Stomach (tissue), 8 donors: ENCODE measurements at regions not wholly inside any gene's neighbourhood (a gene's known extent, or its start where the extent isn't known, plus 50 kb on each side); places are given as distances from the start of the nearest gene placed in this dataset.

Experiments used
- DNase-seq, 2 donors: peaks; one replicate each; pipeline versions ENCODE4 v3.0.0 to v3.0.0-alpha.2; 2013 to 2019
- H3K27ac ChIP-seq, 5 donors: fragments of 200-600 bp in 4 of 5; sonication (generic) in 4 of 5; one replicate each; pipeline ENCODE4 v1.5.1; 2013 to 2019; ENCODE audit warnings: mild to moderate bottlenecking in 1 of 5, moderate library complexity in 1 of 5
- H3K27me3 ChIP-seq, 3 donors: fragments of 200-600 bp; sonication (generic); one replicate each; pipeline ENCODE4 v1.5.1; 2017 to 2019; ENCODE audit warnings: mixed run types in 1 of 3
- H3K36me3 ChIP-seq, 4 donors: fragments of 200-600 bp; sonication (generic); 1 replicate in 3 of 4; 2 replicates in 1 of 4; pipeline ENCODE4 v1.5.1; 2016 to 2019
- H3K4me1 ChIP-seq, 4 donors: fragments of 200-600 bp; sonication (generic); one replicate each; pipeline ENCODE4 v1.5.1; 2016 to 2019
- H3K4me3 ChIP-seq, 4 donors: fragments of 200-600 bp; sonication (generic) in 3 of 4; one replicate each; pipeline ENCODE4 v1.5.1; 2016 to 2019; ENCODE audit warnings: mild to moderate bottlenecking in 1 of 4
- H3K9me3 ChIP-seq, 4 donors: fragments of 200-600 bp; sonication (generic); one replicate each; pipeline ENCODE4 v1.5.1; 2016 to 2019
- EP300 ChIP-seq: sonication (generic); formaldehyde crosslinking; IDR thresholded peaks from one replicate; pipeline ENCODE4 v1.6.1; 2017; ENCODE audit warnings: antibody characterized with exemption
- POLR2A ChIP-seq, 4 donors: fragments of 450-650 bp; IDR thresholded peaks; one replicate each; pipeline ENCODE4 v1.6.1; 2016; ENCODE audit warnings: antibody characterized with exemption in 4 of 4, control low read depth in 2 of 4, mild to moderate bottlenecking in 1 of 4, moderate library complexity in 1 of 4
- POLR2AphosphoS5 ChIP-seq, 3 donors: sonication (generic); formaldehyde crosslinking; IDR thresholded peaks; one replicate each; pipeline ENCODE4 v1.6.1; 2016; ENCODE audit warnings: antibody characterized with exemption in 3 of 3
- WGBS, 5 donors: extraction: QIAGEN DNeasy Blood & Tissue Kit in 3 of 5; methylation state at CpG; one replicate each; pipeline versions ENCODE4 v1.1.5 to v1.1.7; 2013 to 2018; 5-methylcytosine and 5-hydroxymethylcytosine counted together
- intact Hi-C: fragments of 100-400 bp; cut with DNase I; formaldehyde crosslinking; loops from one replicate; pipeline ENCODE4 v1.15.1; 2023; ENCODE audit warnings: low total_unique reads
- TF ChIP-seq, protein P1 (sequence below), 7 experiments: fragments of 450-650 bp in 4 of 7; fragments of 200-600 bp in 3 of 7; sonication (generic) in 3 of 7; IDR thresholded peaks; one replicate each; pipeline ENCODE4 v1.5.1; 2016 to 2019; ENCODE audit warnings: antibody characterized with exemption in 7 of 7, control low read depth in 2 of 7, mild to moderate bottlenecking in 1 of 7
- donor health status: healthy with polysubstance abuse.
- donor health status: Bipolar disorder and iron deficiency.
- donor health status: healthy.

DNA sequence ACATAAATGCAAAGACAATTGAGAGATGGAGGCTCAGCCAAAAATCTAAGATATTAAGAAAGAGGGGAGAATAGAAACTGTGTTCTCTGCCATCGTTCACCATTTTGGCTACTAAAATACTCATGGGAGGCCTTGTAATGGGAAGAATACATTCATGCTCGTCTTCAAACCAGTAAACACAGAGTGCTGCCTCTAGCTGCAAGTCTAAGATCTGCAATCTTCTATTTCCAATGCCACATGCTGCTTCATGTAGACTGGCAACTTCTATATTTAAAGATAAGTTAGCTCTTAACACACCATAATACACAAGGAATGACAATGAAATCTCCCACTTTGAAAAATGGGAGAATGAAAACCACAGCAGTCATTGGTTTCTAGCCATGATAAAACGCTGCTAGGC is 387.3 kb downstream of the HS3ST3B1 start:
- intact Hi-C loops, result no loop called here

DNA sequence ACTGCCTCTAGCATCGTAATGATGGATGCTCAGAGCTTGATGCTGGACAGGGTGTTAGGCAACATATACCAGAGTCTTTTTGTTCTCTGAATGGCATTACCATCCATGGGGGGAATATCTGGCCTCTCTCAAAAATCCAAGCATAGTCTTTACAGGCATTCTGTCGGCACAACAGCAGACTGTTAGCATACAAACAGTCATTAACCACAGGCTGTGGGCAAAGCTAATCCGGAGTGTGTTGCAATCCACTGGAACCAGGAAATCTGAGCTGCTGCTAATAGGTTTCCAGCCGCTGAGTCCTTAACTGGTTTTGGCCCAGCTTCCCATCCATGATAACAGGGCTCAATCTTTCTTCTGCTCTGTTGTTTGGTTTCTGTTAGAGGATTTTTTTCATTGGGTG is 371.9 kb downstream of the HS3ST3B1 start:
- no peak for TF ChIP-seq POLR2AphosphoS5 (IDR thresholded peaks at IDR 0.05)
- no peak for TF ChIP-seq POLR2A (IDR thresholded peaks at IDR 0.05)
- no peak for TF ChIP-seq EP300
- TF ChIP-seq, protein P1, sequence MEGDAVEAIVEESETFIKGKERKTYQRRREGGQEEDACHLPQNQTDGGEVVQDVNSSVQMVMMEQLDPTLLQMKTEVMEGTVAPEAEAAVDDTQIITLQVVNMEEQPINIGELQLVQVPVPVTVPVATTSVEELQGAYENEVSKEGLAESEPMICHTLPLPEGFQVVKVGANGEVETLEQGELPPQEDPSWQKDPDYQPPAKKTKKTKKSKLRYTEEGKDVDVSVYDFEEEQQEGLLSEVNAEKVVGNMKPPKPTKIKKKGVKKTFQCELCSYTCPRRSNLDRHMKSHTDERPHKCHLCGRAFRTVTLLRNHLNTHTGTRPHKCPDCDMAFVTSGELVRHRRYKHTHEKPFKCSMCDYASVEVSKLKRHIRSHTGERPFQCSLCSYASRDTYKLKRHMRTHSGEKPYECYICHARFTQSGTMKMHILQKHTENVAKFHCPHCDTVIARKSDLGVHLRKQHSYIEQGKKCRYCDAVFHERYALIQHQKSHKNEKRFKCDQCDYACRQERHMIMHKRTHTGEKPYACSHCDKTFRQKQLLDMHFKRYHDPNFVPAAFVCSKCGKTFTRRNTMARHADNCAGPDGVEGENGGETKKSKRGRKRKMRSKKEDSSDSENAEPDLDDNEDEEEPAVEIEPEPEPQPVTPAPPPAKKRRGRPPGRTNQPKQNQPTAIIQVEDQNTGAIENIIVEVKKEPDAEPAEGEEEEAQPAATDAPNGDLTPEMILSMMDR (IDR thresholded peaks at IDR 0.05), result no peak
- 35 to 50% (median 44%) methylated on average over 4 of the region's 4 CpGs for WGBS, 5 donors
- peak in 1 of 2 donors; percentile 11 for DNase-seq
- Histone ChIP-seq H3K36me3 (no peaks in the 10 kb centered on the region), H3K27ac (no peak overlapping the region), H3K9me3 (peaks cover 0 to under 1% (median 0%) of the 10 kb centered on the region in 4 donors), H3K4me3 (no peak overlapping the region), H3K4me1 (no peaks in the 10 kb centered on the region), H3K27me3 (no peaks in the 10 kb centered on the region)
- intact Hi-C loops, result no loop called here

More for the DNA sequence above, 387.3 kb downstream of the HS3ST3B1 start:
- no peak overlapping the region for H3K4me3 ChIP-seq
- no peaks in the 10 kb centered on the region for H3K4me1 ChIP-seq
- TF ChIP-seq POLR2A (IDR thresholded peaks at IDR 0.05), result no peak
- TF ChIP-seq EP300, result no peak
- no peak for TF ChIP-seq POLR2AphosphoS5 (IDR thresholded peaks at IDR 0.05)
- TF ChIP-seq, protein P1 (IDR thresholded peaks at IDR 0.05), result no peak
- no peaks in the 10 kb centered on the region for H3K36me3 ChIP-seq
- DNase-seq, result no peak
- peaks cover 0 to 8% (median 0%) of the 10 kb centered on the region in 4 donors for H3K9me3 ChIP-seq
- no peaks in the 10 kb centered on the region for H3K27me3 ChIP-seq
- WGBS, 5 donors, result 63 to 74% (median 71%) methylated on average over 3 of the region's 3 CpGs
- H3K27ac ChIP-seq, result no peak overlapping the region

DNA sequence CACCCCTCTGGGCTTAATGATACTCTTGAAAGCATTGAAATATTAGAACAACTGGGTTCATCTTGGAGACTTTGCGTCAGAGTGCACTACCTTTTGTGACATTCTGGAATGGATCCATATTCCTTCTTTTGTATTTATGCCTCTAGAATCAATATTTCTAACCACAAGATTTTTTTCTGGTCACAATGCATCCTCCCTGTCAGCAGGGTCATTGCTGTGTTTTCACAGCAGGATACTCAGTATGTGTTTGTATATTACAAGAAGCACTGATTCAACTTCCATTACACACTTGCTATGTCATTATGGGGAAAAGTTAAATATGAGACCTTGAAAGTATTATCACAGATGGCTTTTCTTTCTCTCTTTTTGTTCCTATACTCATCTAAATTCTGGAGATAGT is 370.0 kb downstream of the HS3ST3B1 start:
- TF ChIP-seq POLR2A (IDR thresholded peaks at IDR 0.05) (no peak), EP300 (no peak), POLR2AphosphoS5 (IDR thresholded peaks at IDR 0.05) (no peak)
- TF ChIP-seq, protein P1 (IDR thresholded peaks at IDR 0.05), result no peak
- Histone ChIP-seq H3K9me3 (no peaks in the 10 kb centered on the region), H3K4me3 (no peak overlapping the region), H3K36me3 (no peaks in the 10 kb centered on the region), H3K4me1 (no peaks in the 10 kb centered on the region), H3K27me3 (no peaks in the 10 kb centered on the region), H3K27ac (no peak overlapping the region)
- WGBS, 5 donors, result 82 to 95% (median 86%) methylated on average over 1 of the region's 1 CpG
- no peak for DNase-seq
- intact Hi-C loops, result no loop called here

DNA sequence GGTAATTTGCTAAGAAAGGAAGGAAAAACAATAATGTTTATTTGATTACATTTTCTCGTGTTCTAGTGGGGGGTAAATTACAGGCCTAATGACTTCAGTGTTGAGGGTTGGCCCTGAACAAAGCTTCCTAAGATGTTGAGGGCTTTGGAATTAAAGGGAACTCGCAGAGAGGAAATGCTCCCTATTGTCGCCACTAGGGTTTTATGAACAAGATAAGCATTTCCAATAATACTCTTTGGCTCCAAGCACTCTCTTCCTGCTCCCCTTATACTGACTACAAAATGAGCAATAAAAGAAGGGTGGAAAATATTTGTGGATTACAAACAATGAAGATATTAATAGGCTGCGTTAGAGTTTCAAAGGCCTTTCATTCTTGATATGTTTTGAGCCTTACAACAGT is 363.6 kb downstream of the HS3ST3B1 start:
- H3K9me3 ChIP-seq, result no peaks in the 10 kb centered on the region
- H3K27ac ChIP-seq, result no peak overlapping the region
- H3K36me3 ChIP-seq, result no peaks in the 10 kb centered on the region
- no peaks in the 10 kb centered on the region for H3K27me3 ChIP-seq
- no peak overlapping the region for H3K4me3 ChIP-seq
- no peaks in the 10 kb centered on the region for H3K4me1 ChIP-seq
- TF ChIP-seq, protein P1 (IDR thresholded peaks at IDR 0.05), result no peak
- TF ChIP-seq POLR2AphosphoS5 (IDR thresholded peaks at IDR 0.05) (no peak), POLR2A (IDR thresholded peaks at IDR 0.05) (no peak), EP300 (no peak)
- intact Hi-C loops, result no loop called here
- no peak for DNase-seq
- WGBS, 5 donors, result 12 to 80% (median 43%) methylated on average over 4 of the region's 4 CpGs
